Keratinocyte (primary cell): ENCODE measurements at regions not wholly inside any gene's neighbourhood (a gene's known extent, or its start where the extent isn't known, plus 50 kb on each side); places are given as distances from the start of the nearest gene placed in this dataset.

ENCODE experiments used
- DNase-seq: peaks from one replicate; pipeline ENCODE4 v3.0.0-alpha.2; 2011; ENCODE audit warnings: low read depth, missing footprints, low spot score
- FAIRE-seq: peaks from 2 replicates; lab custom pipeline; 2011; peaks lifted over from hg19 to GRCh38; lab: Jason Lieb, UNC
- H2AFZ ChIP-seq: 2 replicates; pipeline ENCODE4 v1.6.0; 2012; ENCODE audit warnings: low read length, control low read depth, inconsistent platforms; ENCODE audit not compliant: control insufficient read depth
- H3K27ac ChIP-seq: 2 replicates; pipeline ENCODE4 v1.5.1; 2011; ENCODE audit warnings: low read length; ENCODE audit not compliant: control insufficient read depth, insufficient read depth
- H3K27me3 ChIP-seq: 3 replicates; pipeline ENCODE4 v1.6.0; 2011; ENCODE audit warnings: low read length; ENCODE audit not compliant: control insufficient read depth, insufficient read depth; ENCODE audit errors: extremely low read depth
- H3K36me3 ChIP-seq, 2 experiments: 2 replicates in 1 of 2; 3 replicates in 1 of 2; pipeline ENCODE4 v1.5.1; 2011; ENCODE audit warnings: low read length in 2 of 2, mild to moderate bottlenecking in 1 of 2; ENCODE audit not compliant: control insufficient read depth in 2 of 2, insufficient read depth in 2 of 2; ENCODE audit errors: extremely low read depth in 1 of 2
- H3K4me1 ChIP-seq: 3 replicates; pipeline ENCODE4 v1.5.1; 2011; ENCODE audit warnings: low read length; ENCODE audit not compliant: control insufficient read depth, insufficient read depth; ENCODE audit errors: extremely low read depth
- H3K4me2 ChIP-seq: 3 replicates; pipeline ENCODE4 v1.6.0; 2011; ENCODE audit warnings: low read depth, low read length; ENCODE audit not compliant: control insufficient read depth, insufficient read depth; ENCODE audit errors: extremely low read depth
- H3K4me3 ChIP-seq, 3 experiments: fragments of 200-600 bp in 1 of 3; sonication (generic) in 1 of 3; 2 replicates in 2 of 3; 3 replicates in 1 of 3; pipeline ENCODE4 v1.5.1; 2011 to 2016; ENCODE audit warnings: low read length in 3 of 3, mild to moderate bottlenecking in 3 of 3, control low read depth in 2 of 3, inconsistent platforms in 1 of 3, low read depth in 1 of 3, mixed read lengths in 1 of 3, mixed run types in 1 of 3, moderate library complexity in 1 of 3; ENCODE audit not compliant: control insufficient read depth in 2 of 3, insufficient read depth in 2 of 3; ENCODE audit errors: extremely low read depth in 1 of 3
- H3K79me2 ChIP-seq: 2 replicates; pipeline ENCODE4 v1.6.0; 2012; ENCODE audit warnings: low read length; ENCODE audit not compliant: control insufficient read depth, insufficient read depth
- H3K9ac ChIP-seq: 3 replicates; pipeline ENCODE4 v1.6.0; 2011; ENCODE audit warnings: low read length; ENCODE audit not compliant: control insufficient read depth, insufficient read depth; ENCODE audit errors: extremely low read depth
- H3K9me1 ChIP-seq: 3 replicates; pipeline ENCODE4 v1.6.0; 2011; ENCODE audit warnings: low read length; ENCODE audit not compliant: control insufficient read depth, insufficient read depth; ENCODE audit errors: extremely low read depth
- H3K9me3 ChIP-seq: 2 replicates; pipeline ENCODE4 v1.5.1; 2012; ENCODE audit warnings: low read depth, low read length; ENCODE audit not compliant: control insufficient read depth
- H4K20me1 ChIP-seq: 3 replicates; pipeline ENCODE4 v1.6.0; 2011; ENCODE audit warnings: low read length; ENCODE audit not compliant: control insufficient read depth, insufficient read depth; ENCODE audit errors: extremely low read depth
- CTCF ChIP-seq, 3 experiments: IDR thresholded peaks in 1 of 3; conservative IDR thresholded peaks in 1 of 3; optimal IDR thresholded peaks in 1 of 3; 2 replicates in 2 of 3; 3 replicates in 1 of 3; pipeline versions ENCODE3 to v1.5.1; 2011; ENCODE audit warnings: low read length in 3 of 3, mild to moderate bottlenecking in 3 of 3, moderate library complexity in 2 of 3, control low read depth in 1 of 3, inconsistent platforms in 1 of 3; ENCODE audit not compliant: insufficient read depth in 2 of 3; ENCODE audit errors: extremely low read depth in 1 of 3
- EZH2 ChIP-seq: IDR thresholded peaks from one replicate; pipeline ENCODE4 v1.6.1; 2012; ENCODE audit warnings: inconsistent platforms, mild to moderate bottlenecking, low read length, moderate library complexity
- dilution Hi-C: fragments of 300-500 bp; cut with MboI; formaldehyde crosslinking; loops from one replicate; pipeline ENCODE4 v1.7.0; 2020; ENCODE audit warnings: low sequenced_read_pairs; ENCODE audit not compliant: extremely low pct_ligation_motif_present

DNA sequence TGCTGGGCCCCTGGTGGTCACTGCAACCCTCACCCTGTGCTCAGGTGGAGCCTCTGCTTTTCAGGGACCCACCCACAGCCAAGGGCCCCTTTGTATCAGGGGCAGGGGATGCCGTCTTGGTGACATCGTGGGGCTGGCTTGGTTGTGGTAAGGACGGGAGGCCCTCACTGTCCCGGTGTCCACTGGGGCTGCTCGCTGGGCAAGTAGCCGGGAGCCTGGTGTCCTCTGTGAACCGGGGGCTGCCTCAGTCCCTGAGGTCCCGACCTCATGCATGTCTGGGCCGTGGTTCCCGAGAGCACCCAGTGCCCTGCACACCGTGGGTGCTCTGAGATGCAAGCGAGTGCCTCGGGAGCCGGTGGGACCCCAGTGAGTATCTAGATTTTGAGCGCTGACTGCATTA is 56.0 kb upstream of the TTC34 start:
- H3K4me2 ChIP-seq, result no peak overlapping the region
- H3K9me1 ChIP-seq, result no peaks in the 10 kb centered on the region
- no peaks in the 10 kb centered on the region for H3K4me1 ChIP-seq
- H3K4me3 ChIP-seq, result no peak overlapping the region
- peaks cover 21% of the 10 kb centered on the region for H3K9me3 ChIP-seq
- DNase-seq (no peak), FAIRE-seq (no peak)
- dilution Hi-C loops, result no loop called here
- H3K36me3 ChIP-seq, result no peaks in the 10 kb centered on the region
- no peaks in the 10 kb centered on the region for H4K20me1 ChIP-seq
- no peak overlapping the region for H3K27ac ChIP-seq
- H3K79me2 ChIP-seq, result no peaks in the 10 kb centered on the region
- H2AFZ ChIP-seq, result no peak overlapping the region
- TF ChIP-seq EZH2 (no peak), CTCF (optimal IDR thresholded peaks at IDR 0.05 in 1 of 3, IDR thresholded peaks at IDR 0.05 in 1 of 3, conservative IDR thresholded peaks at IDR 0.05 in 1 of 3; ENCODE audit: extremely low read depth in 1 of 3, insufficient read depth in 2 of 3, low read length in 3 of 3) (no peak)
- H3K27me3 ChIP-seq, result no peaks in the 10 kb centered on the region
- H3K9ac ChIP-seq, result no peak overlapping the region

- no peak for DNase-seq
- no peaks in the 10 kb centered on the region for H3K79me2 ChIP-seq
- no peak overlapping the region for H3K4me2 ChIP-seq
- no peak overlapping the region for H3K4me3 ChIP-seq
- H3K27me3 ChIP-seq, result no peaks in the 10 kb centered on the region
- H2AFZ ChIP-seq, result no peak overlapping the region
- H3K9me3 ChIP-seq, result peaks cover 21% of the 10 kb centered on the region
- no peaks in the 10 kb centered on the region for H3K4me1 ChIP-seq
- FAIRE-seq, result no peak
- H4K20me1 ChIP-seq, result no peaks in the 10 kb centered on the region
- H3K27ac ChIP-seq, result no peak overlapping the region
- no peak overlapping the region for H3K9ac ChIP-seq
- H3K9me1 ChIP-seq, result no peaks in the 10 kb centered on the region
- no peaks in the 10 kb centered on the region for H3K36me3 ChIP-seq
- dilution Hi-C loops, result no loop called here
- TF ChIP-seq CTCF (optimal IDR thresholded peaks at IDR 0.05 in 1 of 3, IDR thresholded peaks at IDR 0.05 in 1 of 3, conservative IDR thresholded peaks at IDR 0.05 in 1 of 3; ENCODE audit: extremely low read depth in 1 of 3, insufficient read depth in 2 of 3, low read length in 3 of 3), result no peak
These were observed 57.2 kb upstream of the TTC34 start for GRCh38 chr1:2858676-2859075.
